ACC112 (cell line): ENCODE measurements at regions not wholly inside any gene's neighbourhood (a gene's known extent, or its start where the extent isn't known, plus 50 kb on each side); places are given as distances from the start of the nearest gene placed in this dataset.

Source experiments
- H2AFZ ChIP-seq: fragments of 200-600 bp; sonication (generic); one replicate; pipeline ENCODE4 v1.6.0; 2017; ENCODE audit warnings: antibody characterized with exemption, low read length; ENCODE audit not compliant: unreplicated experiment
- H3K27ac ChIP-seq: fragments of 200-600 bp; sonication (generic); 2 replicates; pipeline ENCODE4 v1.5.1; 2014; ENCODE audit warnings: low read depth, mild to moderate bottlenecking, antibody characterized with exemption, low read length, moderate library complexity
- H3K27me3 ChIP-seq: fragments of 200-600 bp; sonication (generic); 2 replicates; pipeline ENCODE4 v1.6.1; 2014; ENCODE audit warnings: mild to moderate bottlenecking, antibody characterized with exemption, low read length, moderate library complexity, mixed read lengths; ENCODE audit not compliant: insufficient read depth
- H3K36me3 ChIP-seq: fragments of 200-600 bp; sonication (generic); 2 replicates; pipeline ENCODE4 v1.6.1; 2016; ENCODE audit warnings: mild to moderate bottlenecking, antibody characterized with exemption, low read length, moderate library complexity, mixed read lengths; ENCODE audit not compliant: insufficient read depth
- H3K4me1 ChIP-seq: fragments of 200-600 bp; sonication (generic); one replicate; pipeline ENCODE4 v1.6.1; 2016; ENCODE audit warnings: low read length, mixed read lengths; ENCODE audit not compliant: insufficient read depth, unreplicated experiment, control insufficient read depth
- H3K4me3 ChIP-seq: fragments of 200-600 bp; sonication (generic); 2 replicates; pipeline ENCODE4 v1.5.1; 2014; ENCODE audit warnings: mild to moderate bottlenecking, low read depth, low read length
- H3K79me2 ChIP-seq: fragments of 200-600 bp; sonication (generic); one replicate; pipeline ENCODE4 v1.6.0; 2016; ENCODE audit warnings: low read length; ENCODE audit not compliant: control insufficient read depth, unreplicated experiment, insufficient read depth

DNA sequence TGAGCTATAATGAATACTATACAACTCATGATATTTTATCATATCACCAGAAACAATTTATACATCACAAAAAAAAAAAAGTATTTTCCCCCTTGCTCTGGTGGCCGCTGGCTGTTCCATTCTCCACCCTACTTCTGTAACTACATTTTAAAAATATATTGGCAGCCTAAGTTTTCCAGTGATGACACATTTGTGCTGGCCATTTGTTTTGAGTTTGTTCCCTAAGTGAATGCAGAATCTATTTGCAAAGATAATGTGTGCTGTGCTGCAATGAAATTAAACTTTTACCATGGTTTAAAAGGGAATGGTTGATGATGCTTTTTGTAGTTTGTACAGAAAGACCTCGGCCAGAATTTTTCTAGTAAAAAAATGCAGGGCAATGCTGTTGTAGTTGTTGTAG is 1092.8 kb downstream of the TMTC2 start:
- no peak overlapping the region for H3K27ac ChIP-seq
- H3K27me3 ChIP-seq, result no peaks in the 10 kb centered on the region
- no peaks in the 10 kb centered on the region for H3K79me2 ChIP-seq
- no peaks in the 10 kb centered on the region for H3K4me1 ChIP-seq
- no peak overlapping the region for H2AFZ ChIP-seq
- H3K4me3 ChIP-seq, result no peak overlapping the region
- H3K36me3 ChIP-seq, result no peaks in the 10 kb centered on the region

DNA sequence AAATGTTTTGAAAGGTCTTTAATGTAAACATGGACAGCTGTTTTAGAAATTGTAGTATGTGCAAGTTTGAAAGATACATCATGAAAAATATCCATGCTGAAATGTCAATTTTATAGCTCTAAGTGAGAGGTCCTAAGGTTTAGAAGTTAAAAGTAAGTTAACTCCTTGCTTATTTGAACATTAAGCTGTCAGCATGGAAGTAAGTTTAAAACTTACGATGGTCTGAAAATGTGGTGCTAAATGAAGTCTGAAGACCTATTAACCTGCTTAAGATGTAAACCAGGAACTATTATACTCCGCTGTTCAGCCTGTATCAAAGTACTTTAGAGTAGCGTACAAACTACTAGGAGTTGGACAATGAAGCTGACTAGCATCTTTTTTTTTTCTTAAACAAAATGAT is 1082.4 kb downstream of the TMTC2 start:
- no peak overlapping the region for H3K4me3 ChIP-seq
- H3K27me3 ChIP-seq, result no peaks in the 10 kb centered on the region
- no peaks in the 10 kb centered on the region for H3K79me2 ChIP-seq
- no peaks in the 10 kb centered on the region for H3K36me3 ChIP-seq
- H2AFZ ChIP-seq, result no peak overlapping the region
- no peak overlapping the region for H3K27ac ChIP-seq
- H3K4me1 ChIP-seq, result no peaks in the 10 kb centered on the region

DNA sequence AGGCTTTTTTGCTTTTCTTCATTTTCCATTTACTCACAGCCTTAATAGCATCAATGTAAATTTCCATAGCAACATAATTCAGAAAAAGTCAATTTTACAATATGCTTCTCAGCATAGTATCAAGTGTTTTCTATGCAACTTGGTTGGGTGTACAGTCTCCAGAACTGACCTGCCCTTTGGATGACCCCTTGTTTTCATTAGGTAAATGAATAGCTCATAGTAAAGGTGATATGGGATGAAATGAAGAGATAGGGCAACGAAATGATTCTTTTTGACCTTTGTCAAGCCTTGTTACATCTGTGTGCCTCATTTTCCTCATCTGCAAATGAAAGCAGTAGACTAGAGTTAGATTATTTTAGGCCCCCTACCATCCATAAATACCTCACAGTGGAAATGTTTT is 1081.0 kb downstream of the TMTC2 start:
- no peak overlapping the region for H3K4me3 ChIP-seq
- H3K4me1 ChIP-seq, result no peaks in the 10 kb centered on the region
- H3K27ac ChIP-seq, result no peak overlapping the region
- H3K36me3 ChIP-seq, result no peaks in the 10 kb centered on the region
- H3K27me3 ChIP-seq, result no peaks in the 10 kb centered on the region
- H3K79me2 ChIP-seq, result no peaks in the 10 kb centered on the region
- no peak overlapping the region for H2AFZ ChIP-seq

DNA sequence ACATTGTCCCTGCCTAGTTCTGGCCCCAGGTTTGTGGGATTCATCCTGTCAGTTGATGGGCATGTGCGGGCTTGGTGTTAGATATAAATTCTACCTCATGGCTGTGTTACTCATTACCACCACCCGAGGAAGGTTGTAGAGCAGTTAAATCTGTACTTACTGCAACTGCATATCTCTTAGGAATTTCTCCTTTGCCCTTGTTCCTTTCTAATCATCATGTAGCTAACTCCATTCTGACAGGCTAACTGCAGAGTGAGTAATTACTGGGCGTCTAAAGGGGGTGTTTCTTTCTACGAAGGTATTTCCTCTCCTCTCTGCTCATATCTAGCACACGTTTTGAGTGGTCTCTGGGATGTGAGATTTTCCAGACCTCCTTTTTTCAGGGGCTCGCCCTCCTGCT is 1076.7 kb downstream of the TMTC2 start:
- H3K79me2 ChIP-seq, result no peaks in the 10 kb centered on the region
- no peaks in the 10 kb centered on the region for H3K4me1 ChIP-seq
- H3K27me3 ChIP-seq, result no peaks in the 10 kb centered on the region
- H2AFZ ChIP-seq, result no peak overlapping the region
- no peaks in the 10 kb centered on the region for H3K36me3 ChIP-seq
- no peak overlapping the region for H3K27ac ChIP-seq
- H3K4me3 ChIP-seq, result no peak overlapping the region

DNA sequence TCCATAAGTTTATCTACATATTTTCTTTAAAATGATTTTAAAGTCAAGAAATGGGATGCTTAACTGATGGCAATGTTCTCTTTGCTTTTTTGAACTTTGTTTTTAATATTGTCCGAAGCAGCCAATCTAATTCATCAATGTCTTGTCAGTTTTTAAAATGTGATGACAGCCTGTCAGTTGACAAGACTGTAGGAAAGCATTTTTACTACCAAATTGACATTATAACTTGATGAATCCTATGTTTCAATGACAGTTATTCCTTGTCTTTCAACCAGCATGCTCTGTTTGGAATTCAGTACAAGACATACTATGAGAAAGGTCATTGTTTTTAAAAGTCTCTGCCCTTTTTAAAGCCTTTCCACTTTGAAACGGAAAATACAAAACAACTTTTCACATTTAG is 1073.2 kb downstream of the TMTC2 start:
- Histone ChIP-seq H3K4me1 (no peaks in the 10 kb centered on the region), H3K4me3 (no peak overlapping the region), H2AFZ (no peak overlapping the region), H3K27me3 (no peaks in the 10 kb centered on the region), H3K36me3 (no peaks in the 10 kb centered on the region), H3K79me2 (no peaks in the 10 kb centered on the region), H3K27ac (no peak overlapping the region)

DNA sequence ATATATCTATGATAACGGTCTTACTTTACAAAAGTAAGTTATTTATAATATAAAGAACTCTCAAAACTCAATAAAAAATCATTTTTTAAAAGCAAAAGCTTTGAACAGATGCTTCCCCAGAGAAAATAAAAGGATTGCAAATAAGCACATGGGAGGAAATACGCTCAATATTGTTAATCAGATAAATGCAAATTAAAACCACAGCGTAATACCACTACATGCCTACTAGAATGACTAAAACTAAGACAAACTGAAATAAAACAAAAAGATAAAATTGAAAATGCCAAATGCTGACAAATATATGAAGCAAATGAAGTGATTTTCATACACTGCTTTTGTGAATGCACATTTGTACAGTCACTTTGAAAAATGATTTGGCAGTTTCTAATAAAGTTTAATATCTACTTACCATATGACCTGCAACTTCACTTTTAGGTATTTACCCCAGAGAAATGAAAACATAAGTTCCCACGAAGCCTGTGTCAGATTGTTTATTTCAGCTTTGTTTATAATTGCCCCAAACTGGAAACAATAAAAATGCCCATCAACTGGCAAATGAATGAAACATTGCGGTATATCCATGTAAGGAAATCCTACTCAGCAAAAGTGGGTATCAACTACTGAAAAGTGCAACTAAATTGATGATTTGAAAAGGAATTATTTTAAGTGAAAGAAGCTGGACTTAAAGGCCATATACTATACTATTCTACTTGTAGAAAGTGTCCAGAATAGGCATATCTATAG is 1072.4 kb downstream of the TMTC2 start:
- Histone ChIP-seq H3K27ac (no peak overlapping the region), H3K27me3 (no peaks in the 10 kb centered on the region), H2AFZ (no peak overlapping the region), H3K79me2 (no peaks in the 10 kb centered on the region), H3K4me3 (no peak overlapping the region), H3K4me1 (no peaks in the 10 kb centered on the region), H3K36me3 (no peaks in the 10 kb centered on the region)

DNA sequence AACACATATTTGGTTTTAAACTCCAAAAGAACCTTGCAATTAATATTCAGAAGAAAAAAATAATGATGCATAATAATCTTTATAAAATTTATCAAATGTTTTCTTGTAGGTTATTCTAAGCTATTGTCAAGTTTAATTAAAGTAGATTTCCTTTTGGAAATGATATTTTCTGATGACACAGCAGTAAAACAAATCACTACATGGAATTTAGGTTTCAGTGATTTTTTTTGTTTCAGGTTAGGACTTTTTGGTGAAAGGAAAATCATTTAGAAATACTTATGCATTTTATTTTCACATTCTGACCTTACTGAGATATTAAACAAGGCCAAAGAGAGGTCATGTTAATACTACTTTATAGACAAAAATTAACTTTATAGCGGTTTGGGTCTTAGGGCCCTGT is 1067.2 kb downstream of the TMTC2 start:
- Histone ChIP-seq H3K79me2 (no peaks in the 10 kb centered on the region), H3K4me1 (no peaks in the 10 kb centered on the region), H3K36me3 (no peaks in the 10 kb centered on the region), H3K4me3 (no peak overlapping the region), H2AFZ (no peak overlapping the region), H3K27me3 (no peaks in the 10 kb centered on the region), H3K27ac (no peak overlapping the region)

DNA sequence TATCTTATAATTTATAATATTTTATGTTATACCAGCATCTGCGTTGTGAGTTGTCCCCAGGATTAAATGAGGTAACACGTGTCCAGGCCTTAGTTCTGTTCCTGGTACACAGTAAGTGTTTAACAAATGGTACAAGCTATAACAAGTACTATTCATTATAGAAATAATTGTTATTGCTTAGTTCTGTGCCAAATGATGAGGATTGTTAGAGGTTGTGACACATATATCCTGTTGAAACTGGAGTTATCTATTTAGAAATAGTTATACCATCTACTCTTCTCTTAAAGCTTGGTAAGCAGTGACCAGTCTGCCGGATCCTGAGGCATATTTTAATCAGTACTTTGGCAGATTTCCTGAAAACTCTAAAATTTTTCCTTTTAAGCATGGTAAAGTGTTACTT is 1066.5 kb downstream of the TMTC2 start:
- no peaks in the 10 kb centered on the region for H3K4me1 ChIP-seq
- no peak overlapping the region for H2AFZ ChIP-seq
- no peaks in the 10 kb centered on the region for H3K36me3 ChIP-seq
- no peaks in the 10 kb centered on the region for H3K79me2 ChIP-seq
- no peaks in the 10 kb centered on the region for H3K27me3 ChIP-seq
- H3K27ac ChIP-seq, result no peak overlapping the region
- H3K4me3 ChIP-seq, result no peak overlapping the region

DNA sequence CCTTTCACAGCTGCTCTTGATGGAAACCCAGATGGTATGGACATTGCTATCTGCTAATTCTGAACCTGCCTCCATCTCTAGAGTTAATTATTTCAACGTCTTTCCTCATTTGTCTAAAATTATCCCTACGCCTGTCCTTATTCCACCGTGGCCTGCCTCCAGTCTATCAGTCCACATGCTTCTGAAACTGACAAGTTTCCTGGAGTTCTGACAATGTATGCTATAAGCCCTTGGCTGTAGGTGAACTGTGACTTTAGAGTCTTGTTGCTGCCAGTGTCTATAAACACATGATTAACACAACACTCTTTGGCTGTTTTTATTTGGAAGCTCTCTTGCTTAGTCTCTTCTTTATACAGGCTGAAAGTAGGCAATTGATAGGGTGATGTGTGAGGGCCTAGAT is 1052.9 kb downstream of the TMTC2 start:
- Histone ChIP-seq H3K79me2 (no peaks in the 10 kb centered on the region), H3K36me3 (no peaks in the 10 kb centered on the region), H3K4me3 (no peak overlapping the region), H3K27me3 (no peaks in the 10 kb centered on the region), H2AFZ (no peak overlapping the region), H3K27ac (no peak overlapping the region), H3K4me1 (no peaks in the 10 kb centered on the region)

DNA sequence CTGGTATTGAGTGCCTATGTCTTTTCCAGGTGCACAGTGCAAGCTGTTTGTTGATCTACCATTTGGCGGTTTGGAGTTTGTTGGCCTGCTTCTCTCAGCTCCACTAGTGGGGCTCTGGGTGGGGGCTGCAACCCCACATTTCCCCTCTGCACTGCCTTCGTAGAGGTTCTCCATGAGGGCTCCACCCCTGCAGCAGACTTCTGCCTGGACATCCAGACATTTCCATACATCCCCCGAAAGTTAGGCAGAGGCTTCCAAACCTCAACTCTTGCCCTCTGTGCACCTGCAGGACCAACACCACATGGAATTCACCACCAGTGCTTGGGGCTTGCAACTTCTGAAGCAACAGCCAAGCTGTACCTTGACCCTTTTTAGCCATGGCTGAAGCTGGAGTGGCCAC is 1024.1 kb downstream of the TMTC2 start:
- H3K4me3 ChIP-seq, result no peak overlapping the region
- H3K27me3 ChIP-seq, result no peaks in the 10 kb centered on the region
- H3K27ac ChIP-seq, result no peak overlapping the region
- H3K36me3 ChIP-seq, result no peaks in the 10 kb centered on the region
- no peaks in the 10 kb centered on the region for H3K79me2 ChIP-seq
- H3K4me1 ChIP-seq, result no peaks in the 10 kb centered on the region
- no peak overlapping the region for H2AFZ ChIP-seq

DNA sequence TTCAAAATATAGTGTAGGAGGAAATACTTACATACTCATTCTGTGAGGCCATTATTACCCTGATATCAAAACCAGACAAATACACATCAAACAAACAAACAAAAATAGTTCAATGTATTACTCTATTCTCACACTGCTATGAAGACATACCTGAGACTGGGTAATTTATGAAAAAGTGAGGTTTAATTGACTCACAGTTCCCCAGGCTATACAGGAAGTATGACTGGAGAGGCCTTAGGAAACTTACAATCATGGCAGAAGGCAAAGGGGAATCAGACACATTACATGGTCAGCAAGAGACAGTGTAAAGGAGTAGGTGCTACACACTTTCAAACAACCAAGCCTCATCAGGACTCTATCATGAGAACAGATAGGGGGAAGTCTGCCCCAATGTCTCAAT is 1023.2 kb downstream of the TMTC2 start:
- no peak overlapping the region for H3K4me3 ChIP-seq
- H3K4me1 ChIP-seq, result no peaks in the 10 kb centered on the region
- H3K36me3 ChIP-seq, result no peaks in the 10 kb centered on the region
- no peak overlapping the region for H2AFZ ChIP-seq
- no peak overlapping the region for H3K27ac ChIP-seq
- no peaks in the 10 kb centered on the region for H3K27me3 ChIP-seq
- H3K79me2 ChIP-seq, result no peaks in the 10 kb centered on the region
